ENCODE measurements at regions not wholly inside any gene's neighbourhood (a gene's known extent, or its start where the extent isn't known, plus 50 kb on each side); places are given as distances from the start of the nearest gene placed in this dataset.

DNA sequence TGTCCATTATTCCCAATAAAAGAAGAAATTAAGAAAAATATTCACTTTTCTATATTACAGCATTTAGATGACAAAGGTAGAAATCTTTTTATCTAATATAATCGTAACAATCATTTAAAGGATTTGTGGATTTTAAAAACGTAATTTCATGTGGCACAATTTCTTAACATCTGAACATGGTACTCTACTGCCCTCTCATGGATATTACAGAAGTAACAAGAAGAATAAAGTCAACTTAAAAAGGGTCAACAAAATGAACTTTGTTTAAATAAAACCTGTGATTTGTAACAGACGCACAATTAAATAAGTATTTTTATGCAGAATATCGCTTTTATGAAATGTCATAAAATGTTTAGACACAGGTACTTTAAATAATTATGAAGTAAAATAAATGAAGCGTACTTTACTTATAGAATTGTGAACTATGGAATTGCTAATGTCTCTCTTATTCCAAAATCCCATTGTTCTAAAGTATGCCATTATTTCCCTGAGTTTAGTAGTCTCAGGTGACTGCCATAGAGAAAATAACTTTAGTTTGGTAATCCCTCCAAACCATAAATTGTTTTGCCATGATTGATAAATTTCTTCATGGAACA, 366.8 kb upstream of the ZNF385D start:
- DNase-seq = no peak

DNA sequence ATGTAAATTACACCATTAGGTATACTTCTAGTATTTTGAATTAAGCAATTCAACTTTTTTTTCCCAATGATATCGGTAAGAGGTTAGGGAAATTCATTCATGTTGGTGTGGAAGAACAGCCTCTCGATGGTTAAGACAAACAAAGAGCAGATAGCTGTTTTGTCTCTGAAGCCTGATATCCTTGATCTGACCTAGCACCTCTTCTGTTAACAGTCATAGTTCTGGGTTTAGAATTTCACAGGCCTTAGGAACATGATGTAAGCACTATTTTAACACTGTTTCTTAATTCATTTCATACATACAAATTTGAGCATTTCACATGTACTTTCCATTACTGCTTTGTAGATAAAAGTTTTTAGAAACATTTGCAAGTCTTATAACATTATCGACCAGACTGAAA, 367.5 kb upstream of the ZNF385D start:
- no peak for DNase-seq

DNA sequence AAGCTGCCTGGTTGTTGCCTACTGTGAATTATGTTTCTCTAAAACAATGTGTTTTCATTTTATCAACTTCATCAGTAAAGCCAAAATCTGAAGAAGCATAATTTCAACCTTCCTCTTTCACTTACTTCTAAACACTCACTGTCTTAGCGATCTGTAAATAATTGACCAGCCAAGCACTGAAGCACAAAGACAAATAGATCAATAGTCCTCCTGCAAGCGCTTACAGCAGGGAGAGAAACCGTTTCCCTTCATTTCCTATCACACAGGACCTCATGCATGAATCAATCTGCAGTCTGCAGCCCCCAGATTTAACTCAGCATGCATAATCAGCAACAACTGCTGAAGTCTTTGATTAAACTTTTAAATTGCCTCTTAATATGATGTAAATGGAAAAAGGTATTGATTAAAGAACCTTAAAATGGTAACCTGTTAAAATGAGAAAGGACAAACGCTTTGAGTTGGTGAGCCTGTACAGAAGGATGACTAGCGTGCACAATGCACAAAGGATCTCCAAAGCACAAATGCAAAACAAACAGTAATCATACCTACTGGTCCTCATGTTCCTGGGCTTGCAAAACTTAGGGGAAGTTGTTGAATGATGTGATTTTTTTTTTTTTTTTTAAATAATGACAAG, 370.2 kb upstream of the ZNF385D start:
- DNase-seq = no peak

DNA sequence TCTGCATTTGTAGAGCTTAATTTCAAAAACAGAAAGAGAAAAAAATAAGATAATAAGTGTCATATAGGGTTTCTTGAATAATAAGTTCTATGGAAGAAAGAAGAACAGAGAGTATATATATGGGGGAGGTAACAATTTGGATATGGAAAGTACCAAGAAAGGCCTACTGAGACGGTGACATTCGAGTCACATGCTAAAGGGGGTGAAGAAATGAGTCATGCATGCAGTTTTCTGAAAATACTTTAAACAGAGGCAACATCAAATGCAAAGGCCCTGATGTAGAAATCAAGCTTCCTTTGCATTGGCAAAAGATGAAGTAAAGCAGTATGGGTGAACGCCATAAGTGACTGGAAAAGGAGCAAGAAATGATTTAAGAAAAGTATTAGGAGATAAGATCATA, 371.6 kb upstream of the ZNF385D start:
- no peak for DNase-seq

DNA sequence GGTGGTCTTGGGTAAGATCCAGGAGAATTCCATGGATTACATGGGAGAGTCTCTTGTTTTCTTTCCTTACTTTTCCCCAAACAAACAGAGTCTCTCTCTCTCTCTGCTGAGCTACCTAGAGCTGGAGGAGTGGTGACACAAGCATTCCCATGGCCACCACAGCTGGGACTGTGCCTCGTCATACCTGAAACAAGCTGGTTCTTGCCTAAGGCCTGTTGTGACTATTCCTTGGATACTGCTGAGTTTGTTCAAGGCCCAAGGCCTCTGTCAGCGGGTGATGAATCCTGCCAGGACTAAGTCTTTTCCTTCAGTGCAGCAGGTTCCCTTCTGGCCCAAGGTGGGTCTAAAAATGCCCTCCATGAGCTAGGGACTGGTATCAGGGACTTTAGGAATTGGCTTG, 378.1 kb upstream of the ZNF385D start:
- no peak for DNase-seq

DNA sequence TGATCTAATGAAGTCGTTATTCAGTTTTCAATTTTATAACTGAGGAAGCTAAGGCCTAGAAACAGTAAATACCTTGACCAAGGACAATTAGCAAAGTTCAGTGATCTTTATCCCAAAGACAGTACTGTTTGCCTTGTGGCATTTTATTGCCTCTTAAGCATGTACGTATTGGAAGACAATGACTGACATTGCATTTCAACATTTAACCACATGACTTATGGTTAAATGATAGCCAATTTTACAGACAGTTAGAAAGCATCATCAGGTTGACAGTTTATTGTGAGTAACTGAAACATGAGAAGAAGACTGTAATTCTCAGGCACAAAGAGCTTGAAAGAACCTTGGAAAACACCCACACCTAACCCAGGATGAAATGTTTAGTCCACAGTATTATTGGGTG, 390.8 kb upstream of the ZNF385D start:
- no peak for DNase-seq

DNA sequence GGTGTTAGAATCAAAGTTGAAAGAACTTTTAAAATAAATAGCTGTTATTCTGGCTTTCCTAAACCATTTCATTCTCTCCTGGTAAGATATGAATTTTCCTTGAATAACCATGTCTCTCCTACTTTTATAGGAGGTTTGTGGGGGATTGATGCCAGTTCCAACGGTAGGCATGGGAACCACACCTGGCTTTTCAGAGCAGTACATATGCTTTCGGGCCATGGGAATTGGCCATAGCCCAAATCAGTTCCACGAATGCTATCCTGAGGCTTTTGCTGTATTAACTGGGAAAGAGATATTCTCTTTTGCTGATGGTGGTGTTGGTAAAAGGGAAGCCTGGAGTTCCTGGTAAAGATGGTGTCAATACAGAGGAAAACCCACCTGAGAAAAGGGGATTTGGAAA, 396.2 kb upstream of the ZNF385D start:
- DNase-seq = no peak

DNA sequence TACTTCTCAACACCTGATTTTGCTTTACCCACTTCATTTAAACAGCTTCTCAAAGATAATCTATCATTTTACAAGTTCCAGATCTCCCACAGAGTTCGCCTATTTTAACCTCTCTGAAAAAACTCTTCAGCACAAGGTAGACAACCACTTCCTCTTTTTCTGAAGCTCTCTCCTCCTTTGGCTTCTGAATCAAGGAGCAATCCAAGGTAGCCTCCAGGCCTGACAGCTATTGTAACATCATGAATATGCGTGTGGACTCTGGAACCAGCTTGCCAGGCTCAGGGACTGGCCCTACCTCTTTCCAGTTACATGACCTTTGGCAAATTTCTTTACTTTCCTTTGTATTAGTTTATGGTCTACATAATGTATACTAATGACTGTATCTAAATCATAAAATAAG, 405.9 kb upstream of the ZNF385D start:
- DNase-seq = no peak

DNA sequence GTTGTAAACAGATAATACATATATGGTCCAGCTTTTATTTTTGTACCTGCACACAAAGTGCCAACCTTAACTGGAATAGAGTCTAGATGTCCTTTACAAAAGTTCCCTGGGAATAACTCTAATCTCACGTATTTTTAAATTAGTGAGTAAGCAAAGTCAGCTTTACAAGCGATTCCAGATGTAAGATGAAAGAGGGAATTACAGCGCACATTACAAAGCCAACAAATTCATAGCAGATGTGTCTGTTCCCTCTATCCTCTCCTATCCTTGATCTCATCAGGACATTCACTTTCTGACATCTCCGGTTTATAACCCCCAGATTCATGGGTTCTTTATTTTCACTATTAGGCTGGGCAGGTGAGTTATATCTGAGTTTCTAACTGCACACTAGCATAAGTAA, 406.8 kb upstream of the ZNF385D start:
- no peak for DNase-seq

DNA sequence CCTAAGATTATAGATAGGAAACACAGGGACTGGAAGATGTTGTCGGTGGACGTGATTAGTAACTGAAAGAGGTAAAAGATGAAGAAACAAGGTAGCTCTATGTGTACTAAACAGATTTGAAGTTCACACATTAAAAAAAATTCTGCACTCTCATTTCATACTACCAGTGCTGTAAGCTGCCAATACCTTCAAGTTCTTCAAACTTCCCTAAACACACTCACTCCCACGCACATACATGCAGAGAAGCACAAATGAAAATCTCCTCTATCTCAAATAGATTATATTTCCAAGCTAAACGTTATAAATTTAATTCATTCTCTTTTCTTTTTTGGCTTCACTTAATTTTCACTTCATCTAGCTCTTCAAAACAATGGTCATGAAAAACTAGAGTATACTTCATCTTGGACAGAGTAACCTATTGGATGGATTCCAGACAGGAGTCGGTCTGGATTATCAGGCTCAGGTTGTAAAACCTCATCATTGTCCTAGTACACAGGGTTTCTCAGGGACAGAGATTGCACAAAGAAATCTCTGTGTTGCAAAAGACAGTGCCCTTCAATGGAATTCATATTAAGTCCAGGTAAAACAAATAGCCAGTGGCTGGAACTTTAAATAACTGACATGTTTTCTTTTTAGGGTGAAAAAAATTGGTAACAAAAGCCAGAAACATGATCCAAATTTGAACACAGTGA, 408.1 kb upstream of the ZNF385D start:
- no peak for DNase-seq

DNA sequence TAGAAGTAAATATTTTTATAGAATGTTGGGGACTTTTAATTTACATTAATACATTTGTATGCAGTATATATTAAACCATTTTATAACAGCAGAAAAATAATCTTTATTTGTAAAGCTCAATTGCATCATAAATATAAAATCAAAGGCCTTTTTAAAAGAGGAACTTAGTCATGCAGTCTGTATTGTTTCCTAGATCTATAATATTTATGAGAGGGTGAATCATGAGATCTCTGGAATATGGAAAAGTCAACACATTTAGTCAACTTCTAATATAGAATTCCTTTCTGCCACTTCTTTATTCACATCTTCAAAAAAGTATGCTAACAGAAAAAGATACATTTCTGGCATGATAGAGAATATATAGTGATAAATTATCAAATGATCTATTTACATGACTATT, 410.3 kb upstream of the ZNF385D start:
- no peak for DNase-seq

DNA sequence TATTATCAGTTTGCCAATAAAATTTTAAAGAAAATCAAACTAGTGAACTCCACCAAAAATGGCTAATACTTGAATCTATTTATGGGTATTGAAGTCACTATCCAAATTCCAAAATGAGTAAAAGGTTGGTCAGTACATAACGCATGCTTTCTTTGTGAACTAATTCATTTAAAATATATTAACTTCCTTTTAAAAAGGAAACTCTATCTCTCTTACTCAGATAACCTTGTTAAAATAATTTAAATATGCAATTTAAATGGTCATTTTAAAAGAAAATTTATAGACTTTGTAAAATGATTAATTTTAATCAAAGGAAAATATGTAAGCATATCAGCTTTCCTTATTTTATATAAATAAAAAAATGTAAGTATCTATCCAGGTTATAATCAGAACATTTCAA, 419.4 kb upstream of the ZNF385D start:
- no peak for DNase-seq

DNA sequence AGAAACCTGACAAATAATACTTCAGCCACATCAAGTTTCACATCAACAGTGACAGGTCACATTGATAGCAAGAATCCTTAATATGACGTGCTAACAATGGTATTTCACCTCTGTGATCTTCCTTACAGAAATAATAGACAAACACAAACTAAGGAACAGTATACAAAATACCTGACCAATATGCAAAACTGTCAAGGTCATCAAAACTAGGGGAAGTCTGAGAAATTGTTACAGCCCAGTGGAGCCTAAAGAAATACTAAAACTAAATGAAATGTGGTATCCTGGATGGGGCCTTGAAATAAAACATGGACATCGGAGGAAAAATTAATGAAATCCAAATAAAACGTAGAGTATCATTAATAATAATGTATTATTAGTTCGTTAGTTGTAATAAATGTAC, 422.0 kb upstream of the ZNF385D start:
- DNase-seq = no peak

DNA sequence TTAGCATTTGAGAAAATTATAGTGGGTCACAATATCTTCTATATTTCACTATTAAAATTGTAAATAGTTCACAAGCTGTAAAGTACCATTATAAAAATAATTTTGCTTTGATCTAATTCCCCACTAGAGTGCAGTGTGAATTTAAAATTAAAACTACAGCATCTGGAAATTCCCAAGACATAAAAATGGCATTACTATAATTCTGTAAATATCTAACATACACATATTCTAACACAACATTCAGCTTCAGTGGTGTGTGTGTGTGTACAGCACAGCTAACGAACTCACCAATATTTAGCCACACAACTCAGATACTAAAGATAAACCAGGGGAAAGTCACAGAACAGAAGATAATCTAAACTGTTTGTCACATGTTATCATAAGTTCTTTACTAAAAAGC, 424.9 kb upstream of the ZNF385D start:
- no peak for DNase-seq

DNA sequence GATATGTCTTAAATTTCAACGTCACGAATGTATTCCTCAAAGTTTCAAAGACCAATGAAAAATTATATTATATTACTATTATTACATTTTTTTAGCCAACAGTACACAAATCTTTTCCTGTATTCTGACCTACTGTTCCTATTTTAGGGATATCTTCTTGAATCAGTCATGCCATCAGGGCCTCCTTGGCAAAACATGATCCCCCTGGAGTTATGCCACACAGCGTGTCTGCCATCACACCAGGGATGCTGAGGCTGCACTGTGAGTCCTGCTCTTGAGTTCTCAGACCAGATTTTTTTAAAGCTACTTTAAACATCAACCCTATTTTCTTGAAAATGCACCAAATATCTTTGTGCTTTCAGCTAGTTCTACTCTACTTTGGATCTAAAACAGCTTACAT, 425.9 kb upstream of the ZNF385D start:
- no peak for DNase-seq

DNA sequence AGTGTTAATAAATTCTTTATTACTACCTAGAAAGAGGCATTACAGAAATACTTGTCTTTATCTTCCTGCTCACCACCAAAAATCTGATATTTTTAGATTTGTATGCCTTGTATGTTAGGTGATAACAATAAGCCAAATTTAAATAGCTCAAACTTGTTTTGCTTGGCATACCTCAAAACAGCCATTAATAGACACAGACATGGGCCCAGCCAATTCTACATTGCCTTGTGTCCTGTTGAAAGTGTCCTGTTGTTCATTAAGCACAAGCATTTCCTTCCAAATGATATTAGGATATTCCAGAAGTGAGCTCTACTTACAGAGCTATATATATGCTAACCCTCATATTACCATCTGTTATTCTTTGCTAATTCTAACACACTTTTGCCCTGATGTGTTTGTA, 438.6 kb upstream of the ZNF385D start:
- DNase-seq = no peak

DNA sequence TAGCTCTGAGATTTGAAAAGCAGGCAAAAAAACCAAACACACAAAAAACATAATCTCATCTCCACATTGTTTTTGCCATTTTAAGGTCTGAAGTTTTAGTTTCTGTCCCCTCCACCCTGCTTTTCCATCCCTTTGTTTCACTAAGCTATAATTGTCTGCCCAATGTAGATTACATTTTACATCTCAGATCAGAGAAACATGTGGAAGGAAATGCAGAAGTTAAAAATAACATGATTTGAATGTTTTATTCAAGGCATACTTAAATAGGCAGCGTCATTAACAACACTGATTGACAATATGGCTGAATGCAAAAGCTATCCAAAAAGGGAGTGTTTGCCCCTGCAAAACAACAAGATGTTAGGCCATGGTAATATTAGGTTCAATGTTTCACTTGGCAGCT, 448.1 kb upstream of the ZNF385D start:
- no peak for DNase-seq

DNA sequence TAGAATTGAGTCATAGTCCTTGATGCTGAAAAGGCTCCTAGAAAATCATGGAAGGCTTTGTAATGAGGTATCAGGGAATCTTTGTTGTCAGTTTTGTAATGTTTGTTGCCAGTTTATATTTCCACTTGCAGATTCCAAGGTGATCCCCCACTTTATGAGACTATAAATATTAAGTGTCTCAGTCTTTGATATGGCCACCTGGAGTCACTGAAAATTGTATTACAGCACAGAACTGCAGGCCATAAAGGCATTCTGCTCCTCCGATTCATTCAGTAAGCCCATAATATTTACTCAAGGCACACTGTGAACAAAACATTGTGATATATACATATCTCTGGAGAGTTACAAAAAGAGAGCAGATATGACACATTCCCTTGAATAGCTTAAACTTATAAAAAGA, 457.8 kb upstream of the ZNF385D start:
- no peak for DNase-seq

DNA sequence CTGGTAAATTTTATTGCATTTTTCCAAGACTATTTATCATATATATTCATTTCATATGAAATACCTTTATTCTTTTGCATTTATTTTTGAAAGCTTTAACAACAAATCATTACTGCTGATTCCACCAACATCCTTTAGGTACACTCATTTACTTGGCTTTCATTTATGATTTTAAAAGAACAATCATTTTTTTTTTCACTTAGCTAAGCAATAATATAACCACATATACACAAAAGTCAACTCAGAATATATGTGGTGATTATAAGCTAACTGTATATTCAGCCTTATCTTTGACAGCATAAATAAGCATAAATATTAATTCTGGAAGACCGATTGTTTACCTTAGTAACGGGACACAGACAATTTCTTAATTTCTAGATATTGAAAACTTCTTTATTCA, 458.6 kb upstream of the ZNF385D start:
- no peak for DNase-seq

DNA sequence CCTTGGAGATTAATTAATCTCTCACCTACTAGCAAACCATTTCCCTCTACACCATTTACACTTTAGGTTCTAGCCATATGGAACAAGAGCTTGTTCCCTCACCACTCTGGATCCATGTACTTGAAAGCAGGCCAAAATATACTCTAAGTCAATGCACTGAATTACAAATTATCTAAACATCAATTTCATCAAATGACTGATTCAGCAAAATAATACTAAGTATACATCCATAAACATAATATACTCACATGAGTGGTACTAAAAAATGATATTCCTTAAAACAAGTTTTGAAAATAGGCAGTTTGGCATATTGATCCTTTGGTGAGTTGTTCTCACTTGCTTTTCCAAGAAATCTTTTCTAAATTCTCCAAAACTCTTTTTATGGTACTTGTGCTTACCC, 459.7 kb upstream of the ZNF385D start:
- DNase-seq = no peak

DNA sequence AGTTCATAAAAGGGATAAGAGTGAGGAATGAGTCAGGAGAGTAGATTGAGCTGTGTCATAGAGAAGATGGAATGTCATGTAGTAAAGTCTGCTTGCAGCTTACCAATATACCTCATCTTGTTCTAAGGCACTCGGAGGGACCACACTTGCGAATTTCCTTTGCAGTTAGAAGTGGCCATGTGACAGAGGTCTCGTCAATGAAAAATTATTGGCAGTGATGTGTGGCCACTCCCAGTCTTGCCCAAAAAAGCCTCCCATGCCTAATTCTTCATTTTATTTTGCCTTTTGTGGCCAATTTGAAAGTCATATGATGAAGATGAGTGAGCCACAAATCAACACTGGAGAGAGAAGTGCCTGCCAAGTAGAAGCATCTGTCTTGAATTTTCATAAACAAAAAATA, 465.6 kb upstream of the ZNF385D start:
- no peak for DNase-seq

DNA sequence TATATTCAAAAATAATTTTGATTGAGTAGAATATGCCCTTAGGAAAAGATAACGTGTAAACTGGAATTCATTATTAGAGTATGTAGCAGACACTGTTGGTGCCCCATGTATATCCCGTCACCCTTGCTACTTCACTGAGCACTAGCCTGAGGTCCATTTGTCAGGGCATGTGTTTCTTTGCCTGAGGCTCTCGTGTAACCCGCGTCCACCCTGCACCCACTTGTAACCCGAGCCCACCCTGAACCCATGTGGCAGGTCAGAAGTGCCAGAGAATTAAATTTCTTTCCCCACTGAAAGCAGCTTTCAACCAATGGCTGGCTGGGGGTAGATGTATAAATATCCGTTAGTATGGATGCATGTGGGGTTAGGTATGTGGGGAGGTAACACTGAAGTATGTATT, 474.2 kb upstream of the ZNF385D start:
- no peak for DNase-seq

DNA sequence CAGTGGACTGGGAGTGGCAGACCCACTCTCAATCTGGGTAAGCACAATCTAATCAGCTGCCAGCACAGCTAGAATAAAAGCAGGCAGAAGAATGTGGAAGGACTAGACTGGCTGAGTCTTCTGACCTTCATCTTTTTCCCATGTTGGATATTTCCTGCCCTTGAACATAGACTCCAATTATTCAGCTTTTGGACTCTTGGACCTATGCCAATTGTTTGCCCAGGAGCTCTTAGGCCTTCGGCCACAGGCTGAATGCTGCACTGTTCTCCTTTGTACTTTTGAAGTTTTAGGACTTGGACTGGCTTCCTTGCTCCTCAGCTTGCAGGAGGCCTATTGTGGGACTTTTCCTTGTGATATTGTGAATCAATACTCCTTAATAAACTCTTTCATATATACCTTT, 477.7 kb upstream of the ZNF385D start:
- no peak for DNase-seq

DNA sequence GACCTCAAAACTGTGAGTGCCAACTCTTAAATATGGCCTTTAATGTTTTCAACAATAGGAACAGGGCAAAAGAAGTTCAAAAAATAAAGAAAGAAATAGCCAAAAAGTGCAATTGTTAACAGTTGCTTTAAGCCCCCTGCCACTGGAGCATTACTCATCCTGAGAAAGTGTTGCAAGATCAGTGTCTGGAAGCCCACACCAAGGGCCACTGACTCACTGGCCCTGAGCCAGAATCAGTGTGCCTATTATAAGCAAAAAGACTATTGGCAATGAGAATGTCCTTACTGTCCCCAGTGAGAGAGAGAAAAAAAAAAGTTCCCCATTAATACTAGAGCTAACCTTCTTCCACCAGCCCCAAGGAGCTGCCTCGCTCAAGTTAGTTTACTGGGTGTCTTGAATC, 480.1 kb upstream of the ZNF385D start:
- no peak for DNase-seq
